ENCODE measurements at regions not wholly inside any gene's neighbourhood (a gene's known extent, or its start where the extent isn't known, plus 50 kb on each side); places are given as distances from the start of the nearest gene placed in this dataset.
"Not testable (repeated sequence)": the region's sequence is repeated elsewhere in the genome, so short reads cannot be mapped to it uniquely, and the experiment has no call there.

GRCh38 chr12:127790376-127790775 lies 476.6 kb upstream of the TMEM132C start:
- DNase-seq: no peak

GRCh38 chr12:127791217-127791616 lies 475.8 kb upstream of the TMEM132C start:
- DNase-seq: no peak

- no peak for DNase-seq
These were observed 469.1 kb upstream of the TMEM132C start for GRCh38 chr12:127797918-127798317.

GRCh38 chr12:127802271-127802670 lies 464.7 kb upstream of the TMEM132C start:
- DNase-seq: no peak

GRCh38 chr12:127803545-127803944 lies 463.4 kb upstream of the TMEM132C start:
- DNase-seq: no peak

- DNase-seq: peak; percentile 61 to 76 (median 69)
These were observed 457.7 kb upstream of the TMEM132C start for GRCh38 chr12:127809275-127809674.

GRCh38 chr12:127810041-127810440 lies 456.9 kb upstream of the TMEM132C start:
- DNase-seq: peak; percentile 73 to 97 (median 82)

- DNase-seq: peak in 1 of 3 donors; percentile 16
These were observed 456.5 kb upstream of the TMEM132C start for GRCh38 chr12:127810459-127810858.

GRCh38 chr12:127811988-127812387 lies 455.0 kb upstream of the TMEM132C start:
- peak; percentile 92 to 96 (median 92) for DNase-seq

GRCh38 chr12:127813147-127813546 lies 453.8 kb upstream of the TMEM132C start:
- no peak for DNase-seq

- no peak for DNase-seq
These were observed 447.9 kb upstream of the TMEM132C start for GRCh38 chr12:127819056-127819455.

GRCh38 chr12:127820271-127820670 lies 446.7 kb upstream of the TMEM132C start:
- no peak for DNase-seq

GRCh38 chr12:127820846-127821245 lies 446.1 kb upstream of the TMEM132C start:
- no peak for DNase-seq

GRCh38 chr12:127822809-127823411 lies 444.1 kb upstream of the TMEM132C start:
- peak in 2 of 3 donors; percentile 46 to 61 for DNase-seq

GRCh38 chr12:127823801-127824200 lies 443.2 kb upstream of the TMEM132C start:
- no peak for DNase-seq

- peak in 2 of 3 donors; percentile 6 to 27 for DNase-seq
These were observed 437.5 kb upstream of the TMEM132C start for GRCh38 chr12:127829281-127830064.

GRCh38 chr12:127830065-127830460 lies 436.9 kb upstream of the TMEM132C start:
- peak in 2 of 3 donors; percentile 19 to 60 for DNase-seq

GRCh38 chr12:127830730-127831129 lies 436.2 kb upstream of the TMEM132C start:
- no peak for DNase-seq

- DNase-seq: no peak
These were observed 434.8 kb upstream of the TMEM132C start for GRCh38 chr12:127832172-127832571.

- not testable (repeated sequence) for DNase-seq
These were observed 430.2 kb upstream of the TMEM132C start for GRCh38 chr12:127836802-127837201.

GRCh38 chr12:127857661-127858060 lies 409.3 kb upstream of the TMEM132C start:
- peak in 1 of 3 donors; percentile 55 for DNase-seq

GRCh38 chr12:127860536-127860935 lies 406.4 kb upstream of the TMEM132C start:
- peak in 2 of 3 donors; percentile 25 to 68 for DNase-seq

- DNase-seq: peak; percentile 52 to 78 (median 68)
These were observed 405.6 kb upstream of the TMEM132C start for GRCh38 chr12:127861406-127861805.

Measured in muscle of back (tissue), 3 donors.